ENCODE measurements at regions not wholly inside any gene's neighbourhood (a gene's known extent, or its start where the extent isn't known, plus 50 kb on each side); places are given as distances from the start of the nearest gene placed in this dataset.

GRCh38 chr5:8949908-8950307 lies 596.0 kb downstream of the SEMA5A start:
- intact Hi-C loops (cut with micrococcal nuclease) = no loop called here
- BruUV-seq (replicated peaks) = no TSS peak
- H3K9me3 ChIP-seq (replicated peaks; ENCODE audit: control insufficient read depth, insufficient read depth, low read length) = no peaks in the 10 kb centered on the region
- no peak overlapping the region for H3K4me2 ChIP-seq (ENCODE audit: insufficient read depth, low read length)
- ChIA-PET POLR2A (no interaction called here), CTCF (no interaction called here)
- dilution Hi-C loops (cut with MboI; ENCODE audit: extremely low pct_ligation_motif_present, low sequenced_read_pairs) = no loop called here
- H3K4me3 ChIP-seq (replicated peaks in 1 of 3; ENCODE audit: insufficient read depth in 1 of 3, low read depth in 1 of 3, low read length in 3 of 3) = no peak overlapping the region
- DNase-seq (ENCODE audit: low read depth, low spot score) = no peak
- H3K9me1 ChIP-seq (replicated peaks; ENCODE audit: control insufficient read depth, extremely low read depth, insufficient read depth, low read length) = no peaks in the 10 kb centered on the region
- no peaks in the 10 kb centered on the region for H3K27me3 ChIP-seq (ENCODE audit: control insufficient read depth in 2 of 2, insufficient read depth in 2 of 2, low read length in 2 of 2)
- H3K9ac ChIP-seq (replicated peaks; ENCODE audit: extremely low read depth, insufficient read depth, low read length) = no peak overlapping the region
- TF ChIP-seq CTCF (IDR thresholded peaks at IDR 0.05; ENCODE audit: extremely low read depth in 1 of 2, insufficient read depth in 1 of 2, low read depth in 1 of 2, low read length in 2 of 2) (no peak), JUN (IDR thresholded peaks at IDR 0.05; ENCODE audit: borderline replicate concordance, insufficient read depth, insufficient read length, low read depth) (no peak), POLR2AphosphoS5 (IDR thresholded peaks at IDR 0.05; ENCODE audit: insufficient read depth, low read depth, low read length) (no peak), POLR2A (IDR thresholded peaks at IDR 0.05; ENCODE audit: low read depth, low read length) (no peak), GATA2 (IDR thresholded peaks at IDR 0.05; ENCODE audit: insufficient read depth, insufficient read length, low read depth, low read length) (no peak), MYC (IDR thresholded peaks at IDR 0.05; ENCODE audit: low read depth, low read length) (no peak)
- H3K4me1 ChIP-seq (ENCODE audit: control insufficient read depth, extremely low read depth, insufficient read depth, low read length) = no peaks in the 10 kb centered on the region
- no peak overlapping the region for H2AFZ ChIP-seq (ENCODE audit: low read depth, low read length)
- H3K36me3 ChIP-seq (ENCODE audit: control insufficient read depth in 2 of 2, extremely low read depth in 1 of 2, insufficient read depth in 2 of 2, low read length in 2 of 2) = no peaks in the 10 kb centered on the region
- FAIRE-seq = no peak
- H4K20me1 ChIP-seq (replicated peaks; ENCODE audit: control insufficient read depth, extremely low read depth, insufficient read depth, low read length) = no peaks in the 10 kb centered on the region
- H3K79me2 ChIP-seq (ENCODE audit: control insufficient read depth, insufficient read depth, low read length) = no peaks in the 10 kb centered on the region
- no peak overlapping the region for H3K27ac ChIP-seq (ENCODE audit: insufficient read depth, low read depth, low read length)

DNA sequence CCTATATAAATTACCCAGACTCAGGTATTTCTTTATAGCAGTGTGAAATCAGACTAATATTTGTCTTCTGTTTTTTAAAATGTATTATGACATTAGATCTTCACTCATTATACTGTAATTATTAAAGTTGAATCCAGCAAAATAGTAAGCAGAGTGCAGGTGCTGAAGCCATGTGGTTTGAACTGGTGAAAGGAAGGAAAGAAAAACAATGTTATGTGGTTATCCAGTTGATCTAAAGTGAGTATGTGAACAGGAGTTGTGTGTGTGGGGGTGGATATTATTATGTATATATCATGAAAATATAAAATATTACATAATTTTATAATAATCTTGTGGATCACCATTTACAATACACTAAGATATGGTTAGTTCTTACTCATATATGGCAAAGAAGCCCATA lies 593.7 kb downstream of the SEMA5A start:
- no peak for TF ChIP-seq CTCF (IDR thresholded peaks at IDR 0.05; ENCODE audit: extremely low read depth in 1 of 2, insufficient read depth in 1 of 2, low read depth in 1 of 2, low read length in 2 of 2)
- TF ChIP-seq, protein P1, sequence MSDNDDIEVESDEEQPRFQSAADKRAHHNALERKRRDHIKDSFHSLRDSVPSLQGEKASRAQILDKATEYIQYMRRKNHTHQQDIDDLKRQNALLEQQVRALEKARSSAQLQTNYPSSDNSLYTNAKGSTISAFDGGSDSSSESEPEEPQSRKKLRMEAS (IDR thresholded peaks at IDR 0.05; ENCODE audit: insufficient read depth, insufficient read length) = no peak
- TF ChIP-seq EZH2 (IDR thresholded peaks at IDR 0.05; ENCODE audit: borderline replicate concordance, low read depth, low read length, severe bottlenecking) = no peak
- TF ChIP-seq FOS (IDR thresholded peaks at IDR 0.05; ENCODE audit: borderline replicate concordance, insufficient read depth, low read length) = no peak
- no peak for TF ChIP-seq JUN (IDR thresholded peaks at IDR 0.05; ENCODE audit: borderline replicate concordance, insufficient read depth, insufficient read length, low read depth)
- no peak for TF ChIP-seq POLR2A (IDR thresholded peaks at IDR 0.05; ENCODE audit: low read depth, low read length)
- no peak for TF ChIP-seq GATA2 (IDR thresholded peaks at IDR 0.05; ENCODE audit: insufficient read depth, insufficient read length, low read depth, low read length)
- no peak for TF ChIP-seq POLR2AphosphoS5 (IDR thresholded peaks at IDR 0.05; ENCODE audit: insufficient read depth, low read depth, low read length)
- no peak for TF ChIP-seq MYC (IDR thresholded peaks at IDR 0.05; ENCODE audit: low read depth, low read length)
- Histone ChIP-seq H3K9me3 (replicated peaks; ENCODE audit: control insufficient read depth, insufficient read depth, low read length) (no peaks in the 10 kb centered on the region), H4K20me1 (replicated peaks; ENCODE audit: control insufficient read depth, extremely low read depth, insufficient read depth, low read length) (no peaks in the 10 kb centered on the region), H3K27me3 (ENCODE audit: control insufficient read depth in 2 of 2, insufficient read depth in 2 of 2, low read length in 2 of 2) (no peaks in the 10 kb centered on the region), H3K27ac (ENCODE audit: insufficient read depth, low read depth, low read length) (no peak overlapping the region), H3K4me2 (ENCODE audit: insufficient read depth, low read length) (no peak overlapping the region), H3K9me1 (replicated peaks; ENCODE audit: control insufficient read depth, extremely low read depth, insufficient read depth, low read length) (no peaks in the 10 kb centered on the region), H3K79me2 (ENCODE audit: control insufficient read depth, insufficient read depth, low read length) (no peaks in the 10 kb centered on the region), H3K9ac (replicated peaks; ENCODE audit: extremely low read depth, insufficient read depth, low read length) (no peak overlapping the region), H2AFZ (ENCODE audit: low read depth, low read length) (no peak overlapping the region), H3K4me1 (ENCODE audit: control insufficient read depth, extremely low read depth, insufficient read depth, low read length) (no peaks in the 10 kb centered on the region), H3K36me3 (ENCODE audit: control insufficient read depth in 2 of 2, extremely low read depth in 1 of 2, insufficient read depth in 2 of 2, low read length in 2 of 2) (no peaks in the 10 kb centered on the region), H3K4me3 (replicated peaks in 1 of 3; ENCODE audit: insufficient read depth in 1 of 3, low read depth in 1 of 3, low read length in 3 of 3) (no peak overlapping the region)
- FAIRE-seq (no peak), DNase-seq (ENCODE audit: low read depth, low spot score) (no peak)
- intact Hi-C loops (cut with micrococcal nuclease) = no loop called here
- BruUV-seq (replicated peaks) = no TSS peak
- CTCF ChIA-PET = no interaction called here
- dilution Hi-C loops (cut with MboI; ENCODE audit: extremely low pct_ligation_motif_present, low sequenced_read_pairs) = no loop called here
- POLR2A ChIA-PET = no interaction called here

All from endothelial cell of umbilical vein (primary cell).